ENCODE measurements at regions not wholly inside any gene's neighbourhood (a gene's known extent, or its start where the extent isn't known, plus 50 kb on each side); places are given as distances from the start of the nearest gene placed in this dataset.
A peak's percentile ranks its signal among the peaks of the same experiment; 100 is the strongest.

DNA sequence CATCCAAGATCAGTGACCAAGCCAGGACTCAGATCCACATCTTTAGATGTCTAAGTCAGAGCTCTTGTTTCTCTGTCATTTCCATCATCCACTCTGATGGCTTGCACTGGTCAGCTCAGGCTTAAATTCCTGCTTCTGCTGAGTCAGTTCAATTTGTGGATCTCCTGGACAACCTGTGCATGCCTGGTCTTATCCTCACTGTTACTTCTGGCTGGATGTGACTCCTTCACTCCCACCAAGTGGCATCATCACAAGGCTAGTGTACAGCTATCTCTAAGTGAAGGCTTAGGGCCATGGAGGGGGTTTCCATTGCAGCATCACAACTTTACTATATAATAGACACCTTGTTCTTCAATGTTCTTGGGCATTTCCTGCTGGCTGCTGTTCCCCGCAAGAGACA, 102.9 kb downstream of the EMP1 start:
- H3K4me3 ChIP-seq (replicated peaks; ENCODE audit: low read depth, low read length) = no peak overlapping the region
- DNase-seq (ENCODE audit: low read depth) = no peak
- TF ChIP-seq, protein P1, sequence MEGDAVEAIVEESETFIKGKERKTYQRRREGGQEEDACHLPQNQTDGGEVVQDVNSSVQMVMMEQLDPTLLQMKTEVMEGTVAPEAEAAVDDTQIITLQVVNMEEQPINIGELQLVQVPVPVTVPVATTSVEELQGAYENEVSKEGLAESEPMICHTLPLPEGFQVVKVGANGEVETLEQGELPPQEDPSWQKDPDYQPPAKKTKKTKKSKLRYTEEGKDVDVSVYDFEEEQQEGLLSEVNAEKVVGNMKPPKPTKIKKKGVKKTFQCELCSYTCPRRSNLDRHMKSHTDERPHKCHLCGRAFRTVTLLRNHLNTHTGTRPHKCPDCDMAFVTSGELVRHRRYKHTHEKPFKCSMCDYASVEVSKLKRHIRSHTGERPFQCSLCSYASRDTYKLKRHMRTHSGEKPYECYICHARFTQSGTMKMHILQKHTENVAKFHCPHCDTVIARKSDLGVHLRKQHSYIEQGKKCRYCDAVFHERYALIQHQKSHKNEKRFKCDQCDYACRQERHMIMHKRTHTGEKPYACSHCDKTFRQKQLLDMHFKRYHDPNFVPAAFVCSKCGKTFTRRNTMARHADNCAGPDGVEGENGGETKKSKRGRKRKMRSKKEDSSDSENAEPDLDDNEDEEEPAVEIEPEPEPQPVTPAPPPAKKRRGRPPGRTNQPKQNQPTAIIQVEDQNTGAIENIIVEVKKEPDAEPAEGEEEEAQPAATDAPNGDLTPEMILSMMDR (IDR thresholded peaks at IDR 0.05; ENCODE audit: low read length, missing control alignments) = no peak

- TF ChIP-seq, protein P1 (IDR thresholded peaks at IDR 0.05; ENCODE audit: low read length, missing control alignments) = no peak
- no peak for DNase-seq (ENCODE audit: low read depth)
Observed at GRCh38 chr12:13293096-13293495, 96.6 kb downstream of the EMP1 start.

DNA sequence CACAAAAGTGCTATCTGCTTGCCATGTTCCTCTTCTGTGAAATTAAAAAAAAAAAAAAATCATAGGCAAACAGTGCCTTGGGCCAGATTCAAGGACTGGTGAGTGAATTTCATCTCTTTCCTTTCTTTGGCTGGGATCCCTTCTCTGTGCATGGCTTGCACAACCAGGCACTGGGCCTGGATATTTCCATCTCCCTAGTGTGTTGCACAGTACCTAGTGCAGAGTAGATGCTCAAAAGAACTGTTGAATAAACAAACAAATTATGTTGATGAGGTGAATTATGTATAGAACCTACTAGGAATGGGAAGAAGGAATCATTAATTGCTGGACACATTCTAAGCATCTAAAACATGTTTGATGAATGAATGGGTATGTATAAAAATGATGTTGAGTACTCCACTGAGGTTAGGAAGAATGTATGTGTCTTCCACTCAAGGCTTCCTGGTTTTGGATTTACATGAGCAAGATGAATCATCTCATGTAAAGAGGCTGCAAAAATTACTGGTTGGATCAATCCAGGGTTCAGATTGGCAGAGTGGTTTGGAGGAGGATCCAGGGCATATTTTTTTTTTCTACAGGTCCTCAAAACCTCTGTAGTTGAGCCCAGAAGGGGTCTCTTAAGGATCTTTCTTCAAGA, 93.2 kb downstream of the EMP1 start:
- DNase-seq (ENCODE audit: low read depth) = peak; percentile 3
- H3K4me3 ChIP-seq (replicated peaks; ENCODE audit: low read depth, low read length) = no peak overlapping the region
- TF ChIP-seq, protein P1 (IDR thresholded peaks at IDR 0.05; ENCODE audit: low read length, missing control alignments) = no peak

More at GRCh38 chr12:13293096-13293495, 96.6 kb downstream of the EMP1 start:
- H3K4me3 ChIP-seq (replicated peaks; ENCODE audit: low read depth, low read length) = no peak overlapping the region

- no peak for DNase-seq (ENCODE audit: low read depth)
- TF ChIP-seq, protein P1 (IDR thresholded peaks at IDR 0.05; ENCODE audit: low read length, missing control alignments) = no peak
- H3K4me3 ChIP-seq (replicated peaks; ENCODE audit: low read depth, low read length) = no peak overlapping the region
Observed at GRCh38 chr12:13288937-13289652, 92.6 kb downstream of the EMP1 start.

- TF ChIP-seq, protein P1 (IDR thresholded peaks at IDR 0.05; ENCODE audit: low read length, missing control alignments) = no peak
- H3K4me3 ChIP-seq (replicated peaks; ENCODE audit: low read depth, low read length) = no peak overlapping the region
- peak; percentile 7 for DNase-seq (ENCODE audit: low read depth)
Observed at GRCh38 chr12:13288501-13288900, 92.0 kb downstream of the EMP1 start.

DNA sequence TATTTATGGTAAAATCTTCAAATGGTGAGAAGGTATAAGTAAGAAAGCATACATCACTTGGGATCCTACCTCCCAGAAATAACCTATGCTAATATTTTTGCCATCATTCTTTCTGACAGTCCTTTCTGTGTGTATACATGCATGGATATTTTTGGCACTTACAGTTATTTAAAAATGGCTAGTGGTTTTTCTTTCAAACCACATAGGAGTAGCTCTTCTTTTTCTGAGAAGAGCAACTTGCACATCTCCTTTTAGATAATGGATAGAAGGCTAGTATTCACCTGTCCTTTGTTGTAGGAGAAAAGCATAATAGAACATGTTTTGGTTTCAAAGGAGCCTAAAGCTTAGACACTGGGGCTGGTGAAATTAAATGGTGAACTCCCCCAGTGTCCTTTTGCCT, 87.3 kb downstream of the EMP1 start:
- H3K4me3 ChIP-seq (replicated peaks; ENCODE audit: low read depth, low read length) = no peak overlapping the region
- no peak for DNase-seq (ENCODE audit: low read depth)
- TF ChIP-seq, protein P1 (IDR thresholded peaks at IDR 0.05; ENCODE audit: low read length, missing control alignments) = no peak
